EL (cell line): ENCODE measurements at regions not wholly inside any gene's neighbourhood (a gene's known extent, or its start where the extent isn't known, plus 50 kb on each side); places are given as distances from the start of the nearest gene placed in this dataset.

ENCODE experiments used
- DNase-seq: peaks from one replicate; pipeline ENCODE4 v3.0.0-alpha.2; 2016

DNA sequence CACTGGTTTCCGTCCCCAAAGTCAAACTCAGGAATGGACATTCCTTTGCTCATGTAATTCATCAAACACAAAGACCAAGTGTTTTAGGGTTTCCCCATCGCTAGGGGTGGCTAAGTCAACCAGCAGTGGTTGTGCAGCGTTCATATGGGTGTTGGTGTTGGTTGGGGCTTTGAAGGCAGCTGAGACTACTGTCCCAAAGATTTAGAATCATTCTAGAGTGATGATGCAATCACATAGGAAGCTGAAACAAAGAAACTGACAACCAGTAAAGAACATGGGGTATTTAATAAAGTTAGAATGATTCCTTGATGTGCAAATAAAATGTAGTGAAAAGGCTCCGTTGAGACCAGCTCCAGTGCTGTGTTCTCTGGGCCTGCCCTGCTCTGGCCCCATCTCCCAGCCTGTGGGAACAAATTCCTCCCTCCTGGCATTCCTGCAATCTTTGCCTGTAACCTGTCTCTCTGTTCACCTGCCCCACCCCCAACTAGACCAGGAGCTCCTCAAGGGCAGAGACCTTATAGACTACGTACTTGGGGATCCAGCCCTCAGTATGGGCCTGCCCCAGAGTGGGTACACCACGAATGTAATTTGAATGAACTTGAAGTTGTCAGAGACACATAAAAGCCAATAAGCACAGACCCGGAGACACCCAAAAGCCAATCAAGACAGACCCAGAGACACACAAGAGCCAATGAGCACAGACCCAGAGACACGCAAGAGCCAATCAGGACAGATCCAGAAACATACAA, 191.7 kb upstream of the TWIST2 start:
- DNase-seq = no peak

DNA sequence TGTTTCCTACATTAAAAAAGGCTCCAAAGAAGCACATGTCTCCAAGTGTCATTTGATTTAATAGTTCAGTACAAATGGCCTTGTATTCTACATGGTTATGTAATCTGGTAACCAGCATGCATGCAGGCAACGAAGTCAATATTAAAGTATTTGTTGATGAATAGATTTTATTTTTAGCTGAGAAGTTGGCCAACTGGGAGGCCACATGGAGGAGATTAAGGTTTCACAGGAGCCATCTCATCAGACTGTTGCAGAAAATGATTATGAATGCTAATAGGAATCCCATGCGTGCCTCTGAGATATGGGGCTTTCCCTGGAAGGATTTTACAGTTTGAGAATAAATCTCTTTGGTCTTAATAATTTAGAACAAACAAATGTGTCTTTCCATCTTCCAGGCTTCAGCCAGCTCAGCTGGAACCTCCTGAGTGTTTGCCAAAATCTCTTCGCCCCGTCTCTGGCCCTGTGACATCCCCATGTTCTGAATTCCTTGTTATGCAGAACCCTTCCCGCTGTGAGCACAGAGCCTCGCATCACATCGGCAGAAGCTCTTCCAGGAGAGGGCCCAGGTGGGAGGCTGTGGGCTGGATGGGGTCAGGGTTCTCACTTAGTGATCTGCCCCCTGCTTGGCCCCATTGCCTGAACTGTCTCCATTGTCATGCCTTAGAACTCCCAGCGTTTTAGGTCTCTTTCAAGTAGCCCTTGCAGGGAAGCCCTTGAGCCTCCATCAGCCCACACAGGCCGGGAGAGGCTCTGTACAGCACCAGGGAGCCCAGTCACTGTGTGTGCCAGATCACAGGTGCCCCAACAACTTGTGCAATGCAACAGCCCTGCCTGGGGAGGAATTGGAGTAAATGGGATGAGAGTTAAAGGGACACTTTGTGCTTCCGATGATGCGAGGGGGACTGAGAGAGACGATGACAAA, 190.5 kb upstream of the TWIST2 start:
- DNase-seq = no peak

DNA sequence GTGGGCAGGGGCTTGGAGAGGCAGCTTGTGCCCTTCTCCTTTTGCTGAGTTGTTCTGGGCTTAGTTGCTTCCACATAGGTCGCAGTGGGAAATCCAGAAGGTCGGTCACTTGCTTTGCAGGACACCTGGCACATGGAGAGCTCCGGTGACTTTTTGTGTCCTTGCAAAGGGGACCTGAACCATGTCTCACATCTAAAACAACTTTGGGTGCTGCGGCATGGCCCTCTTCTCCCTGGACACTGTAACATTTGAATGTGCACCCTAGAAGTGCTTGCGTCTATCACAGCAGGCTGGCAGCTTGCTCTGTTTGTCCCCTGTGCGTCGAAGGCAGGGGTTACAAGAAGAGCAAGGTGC, 189.9 kb upstream of the TWIST2 start:
- DNase-seq = no peak

DNA sequence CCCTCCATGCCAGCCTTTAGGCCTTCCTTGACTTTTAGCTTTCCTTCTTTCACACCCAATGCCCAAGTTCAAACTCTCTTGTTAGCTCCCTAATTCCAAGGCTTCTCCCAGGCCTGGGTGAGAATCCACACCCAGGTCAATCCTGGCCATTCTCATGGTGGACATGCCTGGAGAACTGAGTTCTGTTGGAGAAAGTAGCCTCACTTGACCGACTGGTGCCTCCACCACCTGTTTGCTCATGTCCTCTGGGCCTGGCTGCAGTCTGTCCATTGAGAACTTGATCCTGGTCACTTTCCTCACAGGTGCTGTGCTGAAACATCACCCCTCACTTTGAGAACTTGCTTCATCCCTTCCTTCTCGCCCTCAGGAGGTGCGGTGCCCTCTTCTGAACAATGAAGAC, 189.1 kb upstream of the TWIST2 start:
- DNase-seq = no peak

DNA sequence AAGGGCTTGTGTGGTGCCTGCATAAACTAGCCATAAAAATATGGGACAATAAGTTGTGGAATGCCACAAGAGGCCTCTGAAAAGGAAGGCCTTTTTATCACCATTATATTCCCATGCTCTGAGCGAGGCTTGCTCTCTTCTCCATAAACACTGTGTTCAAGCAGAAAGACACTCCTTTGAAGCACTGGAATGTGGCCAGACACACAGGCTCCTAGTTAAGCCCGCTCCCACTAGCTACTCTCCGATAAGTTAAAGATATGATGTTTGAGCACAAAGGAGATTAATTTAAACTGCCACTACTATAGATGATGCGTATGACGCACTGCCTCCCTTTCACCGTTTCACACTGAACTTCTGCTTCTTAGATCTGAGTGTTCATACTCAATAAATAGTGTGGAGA, 188.7 kb upstream of the TWIST2 start:
- DNase-seq = no peak

DNA sequence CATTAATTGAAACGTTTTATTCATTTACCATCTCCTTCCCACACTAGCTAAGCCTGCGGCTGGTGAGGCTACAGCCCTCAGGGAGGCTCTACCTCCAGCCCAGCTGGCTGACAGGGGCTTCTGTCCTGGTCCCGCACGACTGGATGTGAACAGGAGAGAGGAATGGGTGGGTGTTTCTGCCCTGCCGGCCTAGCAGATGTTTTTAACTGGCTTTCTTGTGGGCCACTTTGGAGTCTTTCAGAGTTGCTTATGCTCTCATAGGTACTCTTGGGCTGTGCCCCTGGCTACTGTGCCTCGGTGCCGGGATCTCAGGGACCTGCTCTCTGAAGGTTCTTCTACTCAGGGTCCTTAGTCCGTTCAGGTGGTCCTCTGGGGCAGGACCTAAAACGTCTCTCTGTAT, 184.3 kb upstream of the TWIST2 start:
- DNase-seq = no peak

DNA sequence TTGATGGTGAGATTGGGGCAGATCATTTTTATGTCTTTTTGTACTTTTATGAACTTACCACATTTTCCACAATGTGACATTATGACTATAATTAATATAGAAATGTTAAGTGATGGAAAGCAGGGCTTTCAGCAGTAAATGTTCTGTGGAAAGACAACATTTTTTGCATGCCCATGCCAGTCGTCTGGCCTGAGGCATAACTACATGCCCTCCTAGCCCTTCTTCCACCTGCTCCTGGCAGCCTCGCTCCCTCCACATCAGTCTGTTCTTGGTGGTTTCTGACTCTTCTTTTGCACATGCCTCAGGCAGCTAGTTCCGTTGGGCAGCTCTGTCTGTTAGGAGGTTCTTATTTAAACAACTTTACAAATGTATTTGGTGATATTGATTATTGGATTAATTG, 182.0 kb upstream of the TWIST2 start:
- DNase-seq = no peak

DNA sequence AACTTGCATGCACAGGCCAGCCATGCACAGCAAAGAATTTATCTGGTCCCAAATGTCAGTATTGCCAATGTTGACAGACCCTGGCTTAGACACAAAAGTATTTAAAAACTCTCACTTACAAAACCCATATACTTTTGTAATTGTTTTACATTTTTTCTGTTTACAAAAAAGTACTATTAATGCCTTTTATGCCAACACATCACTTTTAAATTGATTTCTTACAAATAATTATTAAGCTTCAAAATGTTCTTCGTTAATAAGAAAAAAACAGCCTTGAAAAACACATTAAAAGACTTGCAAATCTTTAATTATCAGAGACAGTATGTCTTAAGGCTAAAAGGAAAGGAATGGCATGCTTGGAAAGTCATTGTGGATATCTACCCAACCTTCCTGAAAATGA, 181.3 kb upstream of the TWIST2 start:
- no peak for DNase-seq

DNA sequence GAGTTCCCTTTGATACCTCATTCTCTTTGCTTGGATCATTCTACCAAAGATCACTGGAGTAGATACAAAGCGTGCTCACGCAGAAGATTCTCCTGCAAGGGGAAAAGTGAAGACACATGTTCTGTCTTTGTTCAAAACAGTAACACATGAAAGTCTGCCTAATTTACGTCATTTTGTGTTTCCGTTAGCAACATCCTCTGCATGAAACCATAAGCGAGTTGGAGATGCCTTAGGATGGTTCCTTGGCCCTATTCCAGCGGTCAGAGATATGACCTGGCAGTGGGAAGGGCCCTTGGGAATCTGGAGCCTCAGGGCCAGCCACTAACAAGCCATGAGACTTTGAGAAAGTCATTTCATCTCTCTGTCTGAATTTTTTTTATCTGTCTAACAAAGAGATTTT, 180.9 kb upstream of the TWIST2 start:
- peak; percentile 73 for DNase-seq

DNA sequence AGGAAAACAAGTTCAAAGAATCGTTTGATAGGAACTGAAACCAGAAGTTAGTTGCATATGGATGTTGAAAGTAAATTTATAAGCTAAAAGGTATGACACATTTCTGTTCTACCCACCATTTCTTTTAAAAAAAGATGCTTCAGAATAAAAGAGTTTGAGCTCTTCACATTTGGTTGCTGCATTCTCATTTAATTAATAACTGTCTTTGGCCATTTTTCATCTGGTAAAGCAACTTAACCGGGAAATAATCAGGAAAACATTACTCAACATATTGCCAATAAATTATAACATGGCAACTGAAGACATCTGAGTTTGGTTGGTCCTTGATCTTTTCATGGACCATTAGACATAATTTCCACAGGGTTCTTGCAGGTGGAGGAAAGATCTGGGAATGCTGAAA, 180.2 kb upstream of the TWIST2 start:
- DNase-seq = no peak

DNA sequence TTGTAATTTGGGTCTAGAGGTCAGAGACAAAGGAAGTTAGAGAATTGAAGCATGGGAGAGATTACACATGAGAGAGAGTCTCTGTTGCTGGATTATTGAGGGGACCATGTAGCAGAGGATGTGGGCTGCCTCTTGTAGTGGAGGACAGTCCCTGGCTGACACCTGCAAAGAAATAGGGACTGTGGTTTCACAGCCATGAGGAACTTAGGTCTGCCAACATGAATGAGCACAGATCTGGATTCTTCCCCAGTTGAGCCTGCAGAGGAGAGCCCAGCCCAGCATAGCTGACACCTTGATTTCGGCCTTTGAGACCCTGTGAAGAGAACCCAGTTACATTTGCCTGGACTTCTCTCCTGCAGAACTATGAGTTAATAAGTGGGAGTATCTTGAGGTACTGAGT, 179.5 kb upstream of the TWIST2 start:
- no peak for DNase-seq

DNA sequence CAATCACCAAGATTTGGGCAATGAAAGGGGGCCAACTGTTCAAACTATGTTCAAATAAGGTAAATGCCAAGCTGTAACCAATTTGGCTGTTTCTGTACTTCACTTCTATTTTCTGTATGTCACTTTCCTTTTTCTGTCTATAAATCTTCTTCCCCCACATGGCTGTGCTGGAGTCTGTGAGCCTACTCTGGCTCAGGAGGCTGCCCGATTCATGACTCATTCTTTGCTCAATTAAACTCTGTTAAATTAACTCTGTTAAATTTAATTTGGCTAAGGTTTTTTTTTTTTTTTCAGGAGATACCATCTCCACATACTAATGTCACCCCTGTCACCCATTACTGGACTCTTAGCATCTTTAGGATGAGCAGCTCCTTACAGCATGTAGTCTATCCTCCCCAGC, 178.8 kb upstream of the TWIST2 start:
- no peak for DNase-seq

DNA sequence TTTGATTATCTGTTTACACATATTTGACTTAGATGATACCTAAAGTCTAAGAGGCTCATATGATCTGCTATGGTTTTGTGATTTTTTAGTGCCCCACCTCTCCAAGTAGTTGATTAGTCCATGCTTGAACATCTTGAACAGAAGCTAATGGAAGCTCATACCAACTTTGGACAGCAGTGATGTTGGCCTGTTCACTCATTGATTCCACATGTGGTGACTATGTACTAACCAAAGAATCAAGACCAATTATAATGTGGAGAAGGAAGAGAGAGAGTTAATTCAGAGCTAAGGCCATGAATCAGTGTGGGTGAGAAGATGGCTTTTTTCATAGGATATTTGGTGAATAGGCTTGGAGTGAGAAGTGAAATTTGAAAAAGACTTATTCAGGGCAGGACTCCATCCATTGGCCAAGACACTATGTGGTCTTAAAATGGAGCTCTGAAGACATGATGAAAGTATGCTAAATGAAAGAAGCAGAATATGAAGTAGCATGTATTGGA, 178.3 kb upstream of the TWIST2 start:
- DNase-seq = no peak

DNA sequence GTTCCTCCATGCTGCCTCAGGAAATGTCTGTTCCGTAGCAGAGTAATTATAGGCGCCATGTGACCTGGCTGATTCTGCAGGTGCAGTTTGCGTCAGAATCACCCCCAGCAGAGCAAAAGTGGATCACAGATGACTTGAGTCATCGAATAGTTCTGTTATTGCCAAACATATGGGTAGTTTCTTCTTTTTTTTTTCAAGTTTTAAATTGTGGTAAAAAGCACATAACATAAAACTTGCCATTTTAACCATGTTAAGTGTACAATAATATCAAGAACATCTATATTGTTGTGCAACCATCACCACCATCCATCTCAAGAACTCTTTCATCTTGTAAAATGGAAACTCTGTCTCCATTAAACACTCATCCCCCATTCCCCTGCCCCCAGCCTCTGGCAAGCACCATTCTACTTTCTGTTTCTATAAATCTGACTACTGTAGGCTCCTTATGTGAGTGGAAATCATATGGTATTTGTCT, 177.7 kb upstream of the TWIST2 start:
- DNase-seq = peak; percentile 33

DNA sequence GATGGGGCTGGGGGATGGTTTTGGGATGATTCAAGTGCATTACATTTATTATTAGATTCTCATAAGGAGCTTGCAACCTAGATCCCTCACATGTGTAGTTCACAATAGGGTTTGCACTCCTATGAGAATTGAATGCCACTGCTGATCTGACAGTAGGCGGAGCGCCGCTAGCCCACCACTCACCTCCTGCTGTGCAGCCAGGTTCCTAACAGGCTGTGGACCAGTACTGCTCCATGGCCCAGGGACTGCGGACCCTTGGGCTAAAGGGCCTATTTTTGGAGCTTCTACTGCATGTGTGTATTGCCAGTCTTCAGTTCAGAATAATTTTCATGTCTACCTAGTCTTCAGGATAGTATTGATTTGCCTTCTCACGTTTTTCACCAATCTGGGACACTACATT, 165.3 kb upstream of the TWIST2 start:
- no peak for DNase-seq

DNA sequence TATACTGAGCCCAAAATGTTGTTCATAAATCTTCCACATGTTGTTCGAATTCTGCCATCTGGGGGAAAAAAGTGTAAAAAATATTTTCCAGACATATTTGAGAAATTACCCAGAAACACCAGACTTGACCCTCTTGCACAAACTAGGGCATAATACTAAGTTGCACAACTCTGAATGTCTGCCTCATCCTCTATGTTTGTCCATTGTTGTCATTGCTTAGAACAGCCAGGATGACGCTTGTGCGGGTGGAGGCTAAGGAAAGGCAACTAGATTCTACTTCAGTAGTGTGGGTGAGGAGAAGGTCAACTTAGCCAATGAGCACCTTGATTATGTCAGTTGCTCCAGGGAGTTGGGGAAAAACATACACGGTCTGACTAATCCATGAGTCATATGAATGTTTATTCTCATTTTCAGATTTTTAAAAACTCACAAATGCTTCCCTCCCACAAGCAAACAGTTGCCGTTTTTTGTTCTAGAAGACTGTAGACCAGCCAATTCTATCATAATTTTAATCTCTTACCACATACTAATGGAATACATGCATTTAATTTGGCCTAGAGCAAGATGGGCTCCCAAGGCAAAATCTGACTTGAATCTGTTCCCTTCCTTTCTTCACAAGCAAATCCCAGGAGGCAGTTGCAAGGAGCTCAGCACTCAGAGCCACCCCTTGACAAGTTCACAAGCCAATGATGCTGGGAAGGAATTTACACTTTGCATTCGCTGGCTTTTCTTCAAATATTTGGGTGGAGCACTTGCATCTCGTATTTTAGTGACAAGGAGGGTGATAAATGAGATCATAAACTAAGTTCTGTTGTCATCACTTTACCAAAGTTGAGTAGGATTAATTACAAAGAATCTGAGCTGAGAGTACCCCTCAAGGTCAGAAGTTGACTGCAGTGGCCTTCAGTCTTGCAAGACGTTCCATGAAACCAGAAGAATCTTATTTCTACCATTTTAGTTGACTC, 163.2 kb upstream of the TWIST2 start:
- peak; percentile 95 for DNase-seq

DNA sequence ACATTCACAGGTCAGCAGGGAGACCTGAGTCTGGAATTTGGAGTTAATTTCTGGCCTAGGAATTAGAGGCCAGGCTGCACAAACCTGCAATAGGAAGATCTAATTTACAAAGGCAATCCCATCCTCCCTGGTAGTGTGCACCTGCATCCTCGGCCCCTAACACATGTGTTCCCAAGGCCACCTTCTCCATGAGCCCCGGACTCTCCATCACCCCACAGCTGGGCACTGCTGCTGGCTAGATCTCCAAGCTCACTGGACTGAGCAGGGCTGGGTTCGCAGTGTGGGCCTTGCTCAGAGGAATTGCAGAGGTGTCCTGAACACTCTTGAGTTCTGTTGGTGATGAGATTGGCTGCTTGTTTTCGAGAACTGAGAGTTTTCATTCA, 162.6 kb upstream of the TWIST2 start:
- DNase-seq = no peak

DNA sequence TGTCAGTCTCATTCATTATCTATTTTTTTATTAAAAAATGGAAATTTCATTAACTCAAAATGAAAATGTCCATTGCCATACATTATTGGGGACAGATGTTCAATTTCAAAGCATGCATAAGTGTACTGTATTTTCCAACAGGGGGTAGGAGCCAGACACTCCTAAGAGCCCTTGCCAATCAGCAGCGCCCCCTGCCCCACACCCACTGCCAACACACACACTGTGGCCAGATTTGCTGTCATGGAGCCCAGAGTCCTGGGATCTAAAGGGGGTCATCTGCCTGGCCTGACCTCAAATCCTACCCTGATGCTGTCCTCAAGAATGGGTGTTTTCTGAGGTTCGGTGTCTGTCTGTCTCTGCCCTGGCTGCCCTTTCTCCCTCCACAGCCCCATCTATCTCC, 162.2 kb upstream of the TWIST2 start:
- DNase-seq = no peak

DNA sequence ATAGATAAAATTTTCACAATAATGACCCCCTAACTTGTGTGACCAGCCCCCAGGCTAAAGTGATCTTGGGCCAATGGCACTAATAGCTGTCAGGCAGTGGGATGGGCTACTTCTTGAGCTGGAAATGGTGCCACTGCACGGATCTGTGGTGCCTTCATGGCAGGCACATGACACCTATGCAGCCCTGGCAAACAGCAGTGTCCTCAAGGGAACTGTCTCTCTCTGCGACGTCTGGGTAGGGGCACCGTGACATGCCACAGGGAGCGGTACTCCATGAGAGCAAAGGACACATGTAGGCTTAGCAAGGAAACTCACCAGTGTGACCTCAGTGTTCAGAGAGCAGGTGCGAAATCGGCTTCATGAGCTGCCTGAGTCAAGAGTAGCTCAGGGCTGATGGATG, 161.7 kb upstream of the TWIST2 start:
- no peak for DNase-seq

DNA sequence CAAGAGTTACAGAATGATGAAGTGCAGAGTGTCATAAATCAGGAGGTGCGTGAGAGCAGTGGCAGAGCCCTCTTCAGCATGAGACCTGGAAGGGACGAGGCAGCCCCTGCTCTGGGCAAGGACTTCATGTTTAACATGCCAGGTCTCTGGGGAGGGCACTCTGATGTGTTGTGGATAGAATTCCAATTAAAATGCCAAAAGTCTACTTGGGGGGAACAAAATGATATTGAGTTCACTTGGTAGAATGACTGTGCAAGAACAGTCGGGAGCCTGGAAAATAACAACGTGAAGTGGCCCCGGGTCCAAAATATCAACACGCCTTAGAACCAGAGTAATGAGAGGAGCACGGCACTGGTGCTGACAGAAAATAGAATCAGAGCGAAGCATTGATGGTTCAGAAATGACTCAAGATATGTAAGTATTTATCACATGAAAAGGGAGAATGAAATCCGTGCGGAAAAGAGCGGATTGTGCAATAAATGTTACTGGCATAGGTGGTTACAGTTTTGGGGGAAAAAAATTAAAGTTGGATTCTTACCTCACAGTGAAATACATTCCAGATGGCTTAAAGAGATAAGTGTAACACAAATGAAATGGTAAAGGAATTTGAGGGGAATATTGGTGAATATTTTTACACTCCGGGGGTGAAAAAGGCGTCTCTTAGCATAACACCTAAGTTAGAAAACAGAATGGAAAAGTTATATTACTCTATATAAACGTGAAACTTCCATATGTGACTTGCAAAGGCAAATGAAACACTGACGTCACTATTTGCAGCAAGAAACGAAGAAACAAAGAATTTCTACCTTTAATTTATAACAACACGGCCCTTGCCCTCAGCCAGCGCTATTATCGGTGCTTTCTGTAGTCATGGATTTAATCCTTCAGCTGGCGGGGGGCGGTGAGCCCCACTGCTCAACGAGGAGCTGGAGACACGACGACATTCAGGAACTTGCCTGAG, 159.4 kb upstream of the TWIST2 start:
- no peak for DNase-seq

DNA sequence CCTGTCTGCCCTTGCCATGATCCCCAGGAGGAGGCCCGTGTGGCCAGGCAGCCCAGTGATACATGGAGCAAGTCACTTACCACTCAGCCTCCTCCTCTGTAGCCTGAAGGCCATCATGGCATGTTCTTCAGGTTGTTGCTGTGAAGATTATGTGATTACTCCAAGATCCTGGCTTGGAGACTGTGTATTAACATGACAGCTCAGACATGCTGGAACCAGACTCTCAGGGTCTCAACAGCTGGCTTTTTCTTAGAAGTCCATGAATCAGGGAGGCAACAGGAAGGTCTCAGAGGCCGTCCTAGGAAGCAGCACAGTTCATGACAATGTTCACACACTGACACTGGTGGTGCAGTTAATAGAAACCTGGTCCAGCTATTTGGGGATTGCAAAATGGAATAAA, 158.6 kb upstream of the TWIST2 start:
- no peak for DNase-seq

DNA sequence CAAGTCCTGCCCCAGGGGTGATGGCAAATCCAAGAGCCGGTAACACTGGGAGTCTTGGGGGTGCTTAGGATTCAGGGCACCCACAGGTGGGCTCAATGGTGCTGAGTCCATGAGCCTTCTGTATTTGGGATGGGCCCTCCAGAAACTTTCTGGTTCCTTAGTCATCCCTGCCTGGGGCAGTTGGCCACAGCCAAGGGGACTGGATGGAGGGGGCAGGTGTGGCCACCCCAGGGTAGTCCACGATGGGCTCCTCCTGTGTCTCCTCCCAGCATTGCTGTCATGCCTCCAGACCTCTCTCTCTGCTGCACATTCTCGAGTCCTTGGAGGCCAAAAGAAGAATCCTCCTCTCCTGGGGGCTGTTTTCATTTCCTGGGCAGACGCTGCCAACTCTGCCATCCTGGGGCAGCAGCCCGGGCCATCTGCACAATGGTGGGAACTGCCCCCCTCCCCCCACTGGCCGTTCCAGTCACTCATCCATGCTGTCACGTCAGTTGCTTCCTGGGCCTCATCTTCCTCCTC, 158.0 kb upstream of the TWIST2 start:
- no peak for DNase-seq
